Mesenchymal stem cell (in vitro differentiated cells and primary cell): ENCODE measurements at regions not wholly inside any gene's neighbourhood (a gene's known extent, or its start where the extent isn't known, plus 50 kb on each side); places are given as distances from the start of the nearest gene placed in this dataset.
"Not testable (repeated sequence)": the region's sequence is repeated elsewhere in the genome, so short reads cannot be mapped to it uniquely, and the experiment has no call there.

Experiments
- DNase-seq: peaks from one replicate; pipeline ENCODE4 v3.0.0-alpha.2; 2013
- H2AFZ ChIP-seq: one replicate; pipeline ENCODE4 v1.6.1; 2013; ENCODE audit warnings: low read depth, mild to moderate bottlenecking, control low read depth, inconsistent platforms, low read length, moderate library complexity
- H2AK5ac ChIP-seq: 2 replicates; pipeline ENCODE4 v1.6.1; 2013; ENCODE audit warnings: low read length, moderate library complexity, mild to moderate bottlenecking, inconsistent platforms; ENCODE audit not compliant: severe bottlenecking
- H2BK120ac ChIP-seq: one replicate; pipeline ENCODE4 v1.6.1; 2013; ENCODE audit warnings: low read depth, mild to moderate bottlenecking, inconsistent platforms, low read length, moderate library complexity
- H2BK12ac ChIP-seq, 2 experiments: one replicate each; pipeline ENCODE4 v1.6.1; 2013; ENCODE audit warnings: inconsistent platforms in 2 of 2, low read length in 2 of 2, mild to moderate bottlenecking in 2 of 2, moderate library complexity in 2 of 2, control low read depth in 1 of 2
- H2BK15ac ChIP-seq: one replicate; pipeline ENCODE4 v1.6.1; 2013; ENCODE audit warnings: mild to moderate bottlenecking, low read depth, inconsistent platforms; ENCODE audit not compliant: poor library complexity, severe bottlenecking
- H2BK5ac ChIP-seq: 2 replicates; pipeline ENCODE4 v1.6.1; 2013; ENCODE audit warnings: low read depth, mild to moderate bottlenecking, low read length, control low read depth, inconsistent platforms; ENCODE audit not compliant: poor library complexity, severe bottlenecking
- H3K14ac ChIP-seq, 2 experiments: one replicate each; pipeline ENCODE4 v1.6.1; 2013; ENCODE audit warnings: inconsistent platforms in 2 of 2, low read length in 2 of 2, control low read depth in 1 of 2, mild to moderate bottlenecking in 1 of 2, moderate library complexity in 1 of 2
- H3K18ac ChIP-seq, 2 experiments: one replicate each; pipeline ENCODE4 v1.6.1; 2013; ENCODE audit warnings: inconsistent platforms in 2 of 2, low read length in 2 of 2, control low read depth in 1 of 2, low read depth in 1 of 2, mild to moderate bottlenecking in 1 of 2
- H3K23ac ChIP-seq, 2 experiments: one replicate each; pipeline ENCODE4 v1.6.1; 2013; ENCODE audit warnings: inconsistent platforms in 2 of 2, low read length in 2 of 2, mild to moderate bottlenecking in 2 of 2, moderate library complexity in 2 of 2, control low read depth in 1 of 2
- H3K27ac ChIP-seq: 2 replicates; pipeline ENCODE4 v1.5.1; 2013; ENCODE audit warnings: mild to moderate bottlenecking, moderate library complexity, low read length, control low read depth, inconsistent platforms; ENCODE audit not compliant: poor library complexity, severe bottlenecking
- H3K27me3 ChIP-seq, 2 experiments: 2 replicates each; pipeline versions ENCODE4 v1.6.1 to v1.7.0; 2013; ENCODE audit warnings: low read length in 2 of 2, mild to moderate bottlenecking in 2 of 2, moderate library complexity in 2 of 2, control low read depth in 1 of 2, inconsistent platforms in 1 of 2; ENCODE audit not compliant: control insufficient read depth in 1 of 2, insufficient read depth in 1 of 2
- H3K36me3 ChIP-seq, 2 experiments: 2 replicates each; pipeline versions ENCODE4 v1.6.1 to v1.7.0; 2013; ENCODE audit warnings: low read length in 2 of 2, control low read depth in 1 of 2, inconsistent platforms in 1 of 2, low read depth in 1 of 2, mild to moderate bottlenecking in 1 of 2; ENCODE audit not compliant: insufficient read depth in 2 of 2, control insufficient read depth in 1 of 2
- H3K4ac ChIP-seq, 2 experiments: one replicate each; pipeline ENCODE4 v1.6.1; 2013; ENCODE audit warnings: inconsistent platforms in 2 of 2, low read length in 2 of 2, mild to moderate bottlenecking in 2 of 2, moderate library complexity in 2 of 2, control low read depth in 1 of 2, low read depth in 1 of 2
- H3K4me1 ChIP-seq: 2 replicates; pipeline ENCODE4 v1.6.1; 2013; ENCODE audit warnings: low read depth, low read length, control low read depth; ENCODE audit not compliant: control insufficient read depth, insufficient read depth
- H3K4me2 ChIP-seq: 2 replicates; pipeline ENCODE4 v1.6.1; 2013; ENCODE audit warnings: low read length, mild to moderate bottlenecking, inconsistent platforms; ENCODE audit not compliant: poor library complexity, severe bottlenecking
- H3K4me3 ChIP-seq, 2 experiments: 2 replicates each; pipeline versions ENCODE4 v1.5.1 to v1.7.0; 2013; ENCODE audit warnings: low read length in 2 of 2, mild to moderate bottlenecking in 2 of 2, control low read depth in 1 of 2, low read depth in 1 of 2; ENCODE audit not compliant: insufficient read depth in 1 of 2
- H3K79me1 ChIP-seq: replicated peaks from 2 replicates; pipeline ENCODE4 v1.6.1; 2013; ENCODE audit warnings: mild to moderate bottlenecking, control low read depth, low read length, inconsistent platforms; ENCODE audit not compliant: poor library complexity, severe bottlenecking
- H3K9ac ChIP-seq: 2 replicates; pipeline ENCODE4 v1.7.0; 2013; ENCODE audit warnings: mild to moderate bottlenecking, low read length, moderate library complexity
- H3K9me3 ChIP-seq: 2 replicates; pipeline ENCODE4 v1.7.0; 2013; ENCODE audit warnings: mild to moderate bottlenecking, low read length; ENCODE audit not compliant: control insufficient read depth
- H4K8ac ChIP-seq: one replicate; pipeline ENCODE4 v1.6.1; 2013; ENCODE audit warnings: inconsistent platforms, mild to moderate bottlenecking, low read length, moderate library complexity
- H4K91ac ChIP-seq: one replicate; pipeline ENCODE4 v1.6.1; 2013; ENCODE audit warnings: mild to moderate bottlenecking, low read length, inconsistent platforms
- WGBS: methylation state at CpG from one replicate; pipeline ENCODE4 v1.1.7; 2013; ENCODE audit warnings: mixed read lengths; 5-methylcytosine and 5-hydroxymethylcytosine counted together

DNA sequence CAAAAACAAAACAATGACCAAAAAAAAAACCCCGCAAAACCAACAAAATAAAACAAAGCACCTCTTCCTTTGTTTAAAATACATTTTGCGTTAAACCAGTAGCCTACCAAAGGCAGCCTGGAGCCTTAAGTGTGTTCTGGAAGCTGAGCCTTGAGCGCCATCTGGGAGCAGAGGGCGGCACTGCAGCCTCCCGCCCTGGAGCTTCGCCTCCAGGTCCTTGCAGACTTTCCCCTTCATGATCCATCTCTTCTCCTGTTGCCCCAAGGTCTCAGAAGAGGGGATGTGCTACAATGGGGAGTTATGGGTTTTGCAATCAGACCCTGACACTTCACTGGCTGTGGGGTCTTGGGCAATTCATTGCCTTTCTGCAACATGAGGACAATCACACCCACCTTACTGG lies 204.9 kb downstream of the NPIPA8 start:
- not testable (repeated sequence) for H2AFZ ChIP-seq, H2BK120ac ChIP-seq, H3K9me3 ChIP-seq, H4K91ac ChIP-seq, H4K8ac ChIP-seq, H2BK15ac ChIP-seq, H2BK12ac ChIP-seq, H3K27ac ChIP-seq, H2BK5ac ChIP-seq, H3K4me2 ChIP-seq, H3K9ac ChIP-seq, H3K23ac ChIP-seq, DNase-seq, H2AK5ac ChIP-seq, H3K79me1 ChIP-seq, H3K4me1 ChIP-seq, H3K36me3 ChIP-seq, H3K14ac ChIP-seq, H3K4ac ChIP-seq, H3K18ac ChIP-seq, H3K27me3 ChIP-seq, H3K4me3 ChIP-seq
- whole genome bisulfite sequencing: no CpG with 5 or more reads among the region's 6 CpGs

DNA sequence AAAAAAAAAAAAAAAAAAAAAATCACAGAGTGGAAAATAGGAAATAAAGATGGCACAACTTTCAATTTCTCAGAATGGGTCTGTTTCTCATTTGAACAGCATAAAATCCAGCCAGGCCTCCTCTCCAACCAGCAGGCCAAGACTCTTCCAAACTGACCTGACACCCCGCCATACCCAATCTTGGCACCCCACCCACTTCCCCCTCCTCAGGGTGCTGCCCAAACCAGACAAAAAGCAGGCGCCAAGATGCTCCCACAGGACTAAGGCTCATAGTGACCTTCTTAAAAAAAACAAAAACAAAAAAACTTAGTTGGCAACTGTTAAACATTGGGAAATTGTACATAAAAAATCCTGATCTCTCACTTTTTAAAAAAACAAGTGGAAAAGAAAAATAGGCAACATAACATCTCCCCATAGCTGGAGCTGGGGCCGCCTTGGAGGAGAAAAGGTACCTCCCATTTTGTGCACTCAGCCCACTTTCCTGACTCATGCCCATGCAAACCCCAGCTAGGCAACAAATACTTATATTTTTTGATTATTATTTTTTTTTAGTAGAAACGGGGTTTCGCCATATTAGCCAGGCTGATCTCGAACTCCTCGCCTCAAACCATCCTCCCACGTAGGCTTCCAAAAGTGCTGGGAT lies 205.9 kb downstream of the NPIPA8 start:
- WGBS: no CpG with 5 or more reads among the region's 8 CpGs
- not testable (repeated sequence) for H3K9ac ChIP-seq

DNA sequence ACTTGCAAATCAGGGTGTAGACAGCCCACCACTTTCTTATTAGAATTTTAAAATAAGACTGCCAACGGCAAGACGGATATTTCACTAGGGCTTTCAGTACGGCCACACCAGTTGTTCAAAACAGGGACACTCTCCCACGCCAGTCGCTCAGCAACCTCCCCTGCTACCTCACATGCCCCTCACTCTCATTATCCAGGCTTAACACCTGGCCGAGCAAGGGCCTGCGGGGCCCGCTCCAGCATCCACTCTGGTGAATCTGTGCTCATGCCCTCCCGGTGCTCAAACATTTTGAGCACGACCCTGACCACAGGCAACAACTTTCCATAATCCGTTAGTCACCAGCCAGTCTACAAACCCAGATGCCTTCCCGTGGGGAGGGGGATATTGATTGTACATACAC lies 209.5 kb downstream of the NPIPA8 start:
- not testable (repeated sequence) for H3K4me2 ChIP-seq, H2BK12ac ChIP-seq, H3K23ac ChIP-seq, H3K27ac ChIP-seq, H3K4me3 ChIP-seq, H3K4me1 ChIP-seq, H3K27me3 ChIP-seq, H4K91ac ChIP-seq, H2BK5ac ChIP-seq, H3K9me3 ChIP-seq, H3K9ac ChIP-seq, DNase-seq, H3K18ac ChIP-seq, H2BK15ac ChIP-seq, H2AK5ac ChIP-seq, H2BK120ac ChIP-seq, H4K8ac ChIP-seq, H3K4ac ChIP-seq, H3K36me3 ChIP-seq, H2AFZ ChIP-seq, H3K14ac ChIP-seq, H3K79me1 ChIP-seq
- WGBS: no CpG with 5 or more reads among the region's 12 CpGs

More for the DNA sequence above, 205.9 kb downstream of the NPIPA8 start:
- DNase-seq, H2BK15ac ChIP-seq, H3K9me3 ChIP-seq, H2BK12ac ChIP-seq, H2BK5ac ChIP-seq, H3K14ac ChIP-seq, H3K27ac ChIP-seq, H2AK5ac ChIP-seq, H3K4ac ChIP-seq, H3K79me1 ChIP-seq, H3K4me3 ChIP-seq, H3K4me2 ChIP-seq, H3K18ac ChIP-seq, H2BK120ac ChIP-seq, H4K8ac ChIP-seq, H3K36me3 ChIP-seq, H3K27me3 ChIP-seq, H3K4me1 ChIP-seq, H4K91ac ChIP-seq, H3K23ac ChIP-seq, H2AFZ ChIP-seq: not testable (repeated sequence)

DNA sequence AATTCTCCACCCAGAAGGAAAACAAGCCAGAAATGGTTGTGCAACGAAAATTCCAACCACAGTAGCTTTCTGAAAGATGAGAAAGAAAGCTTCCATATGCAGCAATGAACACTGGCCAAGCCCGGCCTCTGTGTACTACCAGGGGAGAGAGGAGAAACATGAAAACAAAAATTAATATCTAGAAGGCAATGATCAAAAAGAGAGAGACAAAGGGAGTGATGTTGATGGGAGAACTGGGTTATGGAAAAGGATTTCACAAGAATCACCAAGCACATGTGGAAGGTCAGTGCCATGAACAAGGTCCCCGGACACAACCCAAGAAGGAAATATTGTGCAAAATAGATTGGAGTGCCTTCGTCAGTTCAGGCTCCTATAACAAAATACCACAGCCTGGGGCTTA lies 217.4 kb downstream of the NPIPA8 start:
- not testable (repeated sequence) for H3K9me3 ChIP-seq, H2BK120ac ChIP-seq, H3K36me3 ChIP-seq, H3K18ac ChIP-seq, H3K9ac ChIP-seq, H3K4me2 ChIP-seq, H2BK5ac ChIP-seq, H2BK12ac ChIP-seq, DNase-seq, H2BK15ac ChIP-seq, H3K79me1 ChIP-seq, H3K4me3 ChIP-seq, H2AK5ac ChIP-seq, H3K27me3 ChIP-seq, H2AFZ ChIP-seq, H3K14ac ChIP-seq, H3K4ac ChIP-seq, H4K91ac ChIP-seq, H3K4me1 ChIP-seq, H4K8ac ChIP-seq, H3K23ac ChIP-seq, H3K27ac ChIP-seq
- WGBS: 29% methylated on average over 2 of the region's 4 CpGs
